DMS79 treated with DMSO at 0.1 percent for 48 hours (cell line): ENCODE measurements at regions not wholly inside any gene's neighbourhood (a gene's known extent, or its start where the extent isn't known, plus 50 kb on each side); places are given as distances from the start of the nearest gene placed in this dataset.

Source experiments
- DNase-seq: peaks from one replicate; lab custom pipeline; 2025; lab: John Stamatoyannopoulos, UW

DNA sequence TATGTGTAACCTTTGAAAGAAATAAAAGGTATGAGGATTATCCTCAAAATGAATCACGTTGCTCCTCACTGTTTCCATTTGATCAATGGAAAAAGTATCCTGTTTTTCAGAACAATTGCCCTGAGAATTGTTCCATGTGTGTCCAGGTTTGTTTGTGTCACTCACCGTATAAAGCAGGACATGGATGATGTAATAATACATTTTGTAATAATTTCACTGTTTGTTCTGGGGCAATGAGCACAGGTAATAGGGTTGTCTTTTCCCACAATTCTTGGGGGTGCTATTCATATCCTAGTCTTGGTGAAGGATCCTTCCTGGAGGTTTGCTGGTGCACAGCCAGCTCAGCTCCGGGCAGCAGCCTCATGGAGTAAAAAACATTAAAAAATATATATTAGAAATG is 510.8 kb upstream of the MCTP2 start:
- DNase-seq: no peak

DNA sequence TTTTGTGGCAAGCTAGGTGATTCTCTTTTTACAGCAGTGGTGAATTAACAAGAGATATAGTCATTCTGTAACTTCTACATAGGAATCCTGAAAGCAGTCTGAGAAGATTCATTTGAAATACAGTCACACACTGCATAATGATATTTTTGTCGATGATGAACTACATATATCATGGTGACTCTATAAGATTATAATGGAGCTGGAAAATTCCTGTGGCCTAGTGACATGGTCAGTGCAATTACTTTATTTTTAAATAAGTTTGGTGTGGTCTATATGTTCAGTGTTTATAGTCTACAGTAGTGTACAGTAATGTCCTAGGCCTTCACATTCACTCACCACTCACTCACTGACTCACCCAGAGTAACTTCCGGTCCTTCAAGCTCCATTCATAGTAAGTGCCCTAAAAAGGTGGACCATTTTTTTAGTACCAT is 511.4 kb upstream of the MCTP2 start:
- no peak for DNase-seq

DNA sequence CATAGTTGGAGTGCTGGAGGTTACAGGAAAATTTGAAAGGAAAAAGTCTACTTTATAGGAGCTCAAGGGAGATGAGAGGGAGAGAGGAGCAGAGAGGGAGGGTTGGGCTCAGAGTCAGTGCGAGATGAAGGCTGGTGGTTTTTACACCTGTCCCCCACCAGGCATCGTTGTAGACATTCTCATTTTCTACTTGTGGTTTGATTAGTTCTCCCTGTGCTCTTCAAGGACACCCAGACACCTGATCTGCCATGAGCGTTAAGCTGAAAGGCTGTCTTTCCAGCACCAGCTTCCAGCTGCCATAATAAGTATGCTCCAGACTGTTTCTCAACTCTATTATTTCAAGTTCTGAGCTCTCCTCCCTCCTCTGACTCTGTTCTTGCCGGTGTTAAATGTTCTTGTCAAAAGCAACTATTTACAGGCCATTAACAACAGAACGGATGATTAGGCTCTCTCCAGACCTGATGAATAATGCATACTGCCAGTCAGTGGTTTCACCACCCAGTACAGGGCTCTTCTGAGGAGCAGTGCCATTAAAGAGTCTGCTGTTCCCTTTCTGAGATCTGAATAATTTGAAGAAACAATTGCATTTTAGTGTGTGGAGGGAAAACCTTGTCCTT is 514.6 kb upstream of the MCTP2 start:
- no peak for DNase-seq

DNA sequence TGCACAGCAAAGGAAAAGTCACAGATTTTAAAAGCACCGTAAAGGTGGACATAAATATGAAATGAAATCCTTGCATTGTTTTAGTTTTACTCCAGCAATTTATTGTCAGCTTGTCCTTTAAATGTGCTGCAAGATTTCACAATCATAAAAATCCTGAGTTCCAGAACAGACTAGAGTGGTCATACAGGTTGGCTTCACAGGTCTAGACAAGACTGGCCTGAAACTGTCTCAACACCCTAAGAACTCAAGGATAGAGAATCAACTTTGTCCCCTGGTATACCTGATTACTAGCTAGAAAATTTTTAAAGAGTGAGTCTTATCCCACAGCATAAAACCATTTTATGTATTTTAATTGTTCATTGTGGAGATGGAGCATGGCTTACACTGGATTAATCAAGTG is 521.7 kb upstream of the MCTP2 start:
- no peak for DNase-seq

DNA sequence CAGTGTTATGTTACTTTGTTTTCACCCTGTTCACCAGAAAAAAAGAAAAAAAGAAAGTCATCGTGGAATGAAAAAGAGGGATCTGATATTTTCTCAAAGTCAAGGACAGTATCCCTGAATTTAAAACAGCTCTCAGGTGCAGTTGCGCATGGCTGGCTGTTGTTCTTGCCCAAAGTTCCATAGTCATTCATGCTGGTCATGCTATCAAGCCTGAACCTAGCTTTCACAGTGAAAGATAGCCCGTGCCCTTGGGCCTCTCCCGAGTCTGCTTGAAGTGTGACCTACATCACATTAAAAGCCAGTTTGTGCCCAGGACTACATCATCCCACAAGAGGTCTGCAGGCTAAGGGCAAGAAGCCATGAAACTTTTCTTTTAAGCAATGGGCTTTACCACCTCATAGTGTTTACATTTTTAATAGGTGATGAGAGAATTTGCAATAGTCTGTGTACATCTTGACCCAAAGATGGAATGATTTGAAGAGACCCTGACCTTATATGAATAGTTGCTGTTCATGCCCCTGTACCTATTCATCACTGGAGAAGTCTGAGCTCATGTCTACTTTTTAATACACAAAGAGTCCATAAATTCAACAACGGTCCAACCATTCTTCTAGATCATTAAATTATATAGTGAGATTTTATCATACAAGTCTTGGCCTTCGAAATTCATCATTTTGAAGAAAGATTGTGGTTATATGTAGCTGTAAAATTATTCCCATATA is 522.5 kb upstream of the MCTP2 start:
- DNase-seq: no peak

DNA sequence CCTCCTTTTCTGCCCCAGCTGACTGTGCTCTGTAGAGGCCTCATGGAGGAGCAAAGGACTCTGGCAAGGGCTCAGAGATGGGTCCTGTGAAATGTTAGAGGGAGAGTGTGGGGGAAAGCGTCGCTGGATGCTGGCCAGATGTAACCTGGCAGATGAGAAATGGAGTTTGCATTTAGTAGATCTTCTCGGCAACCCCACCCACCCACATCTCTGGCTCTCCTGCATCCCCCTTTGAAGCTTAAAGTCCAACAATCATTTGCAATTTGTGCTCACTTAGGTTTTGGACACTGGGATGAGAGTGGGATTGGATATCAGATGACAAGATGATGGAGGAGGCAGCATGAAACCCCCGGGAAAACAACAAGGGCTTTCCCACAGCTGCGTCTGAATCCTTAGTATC is 523.6 kb upstream of the MCTP2 start:
- no peak for DNase-seq

DNA sequence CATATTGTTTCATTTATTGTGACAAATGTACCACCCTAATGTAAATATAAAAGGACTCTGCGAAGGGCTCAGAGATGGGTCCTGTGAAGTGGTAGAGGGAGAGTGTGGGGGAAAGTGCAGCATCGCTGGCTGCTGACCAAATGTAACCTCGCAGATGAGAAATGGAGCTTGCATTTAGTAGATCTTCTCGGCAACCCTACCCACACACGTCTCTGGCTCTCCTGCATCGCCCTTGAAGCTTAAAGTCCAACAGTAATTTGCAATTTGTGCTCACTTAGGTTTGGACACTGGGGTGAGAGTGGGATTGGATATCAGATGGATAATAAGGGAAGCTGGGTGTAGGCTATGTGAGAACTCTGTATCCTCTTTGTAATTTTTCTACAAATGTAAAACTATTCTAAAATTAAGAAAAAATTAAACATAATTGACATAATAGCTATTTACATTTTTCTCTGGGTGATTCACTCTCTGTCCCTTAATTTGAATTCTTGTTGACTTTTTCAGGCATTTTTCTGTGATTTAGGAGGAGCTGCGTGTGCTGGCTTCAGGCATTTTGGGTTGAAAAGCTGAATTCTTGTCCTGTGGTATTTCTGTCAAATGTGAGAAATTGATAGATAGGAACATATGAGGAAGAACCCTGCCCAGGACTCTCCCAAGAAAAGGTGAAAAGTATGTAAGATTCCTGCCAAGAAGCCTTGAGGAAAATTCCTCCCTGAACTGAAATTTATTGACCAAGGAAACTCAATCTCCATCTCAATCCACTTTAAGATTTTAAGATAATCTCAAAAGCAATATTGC is 524.7 kb upstream of the MCTP2 start:
- no peak for DNase-seq

DNA sequence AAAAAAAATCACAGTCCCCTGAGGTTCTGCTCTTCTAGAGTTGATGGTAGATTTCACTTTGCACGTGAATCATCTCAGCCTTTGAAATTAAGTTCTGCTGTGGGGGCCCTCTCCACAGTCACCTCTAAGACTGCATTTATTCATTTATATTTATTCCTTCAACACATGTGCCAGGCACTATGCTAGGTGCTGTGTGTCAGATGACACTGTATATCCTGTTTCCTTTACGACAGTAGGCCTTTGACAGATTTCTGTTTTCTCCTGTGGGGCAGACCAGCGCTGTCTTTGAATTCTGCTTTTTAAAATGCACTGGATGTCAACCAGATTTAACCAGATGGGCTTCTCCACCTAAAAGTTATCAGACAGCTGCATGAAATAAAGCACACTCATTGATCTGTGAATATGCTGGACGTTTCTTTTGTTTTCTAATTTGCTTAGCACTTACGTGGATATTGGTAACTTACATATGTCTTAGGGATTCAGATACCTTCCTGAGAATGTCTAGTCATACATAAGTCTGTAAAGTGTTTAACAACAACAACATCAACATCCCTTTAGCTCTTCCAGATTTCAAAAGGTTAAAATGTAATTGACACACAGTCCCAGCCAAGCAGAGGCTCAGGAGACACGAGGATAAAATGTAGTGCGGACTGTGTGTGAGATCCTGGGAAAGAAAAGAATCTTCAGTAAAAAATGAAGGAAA is 525.5 kb upstream of the MCTP2 start:
- DNase-seq: no peak

DNA sequence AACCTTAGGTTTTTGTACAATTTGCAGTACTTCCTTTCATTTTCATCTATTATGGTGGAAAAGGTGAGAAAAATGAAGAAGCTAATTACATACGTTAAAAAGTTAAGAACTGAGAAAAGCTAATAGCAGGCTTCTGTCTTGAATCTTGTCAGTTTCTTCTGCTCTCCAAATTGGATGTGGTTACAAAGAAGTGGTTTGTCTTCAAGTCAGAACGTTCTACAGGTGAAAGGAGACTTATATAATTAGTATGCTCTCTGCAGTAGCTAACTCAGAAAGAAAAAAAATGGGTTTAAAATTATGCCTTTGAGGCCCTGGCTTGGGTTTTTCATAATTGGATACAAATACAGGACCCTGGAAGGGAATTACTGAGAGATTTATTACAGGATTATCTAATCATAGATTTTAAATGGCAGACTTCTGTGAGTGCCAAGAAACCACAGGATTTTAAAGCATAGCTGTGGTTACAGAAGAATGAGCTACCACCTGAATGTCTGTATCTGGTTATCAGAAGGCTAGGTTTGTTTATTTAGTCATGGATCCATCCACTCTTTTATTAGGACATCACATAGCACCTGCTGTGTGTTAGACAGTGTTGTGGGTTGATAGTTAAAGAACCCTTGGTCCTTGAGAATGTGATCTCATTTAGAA is 528.1 kb upstream of the MCTP2 start:
- DNase-seq: no peak

DNA sequence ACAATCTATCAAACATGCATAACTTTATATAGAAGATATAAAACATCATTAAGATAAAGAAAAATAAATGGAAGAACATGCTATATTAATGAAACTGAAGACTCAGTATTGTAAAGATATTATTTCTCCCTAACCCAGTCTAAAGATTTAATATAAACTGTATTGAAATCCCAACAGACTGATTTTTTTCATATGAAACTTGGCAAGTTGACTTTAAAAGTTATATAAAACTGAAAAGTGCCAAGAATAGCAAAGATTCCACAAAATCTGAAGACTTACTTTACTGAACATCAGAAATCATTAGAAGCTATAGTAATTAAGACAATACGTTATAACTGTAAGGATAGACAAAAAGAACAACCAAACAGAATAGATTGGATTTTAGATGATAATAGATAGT is 531.3 kb upstream of the MCTP2 start:
- no peak for DNase-seq

DNA sequence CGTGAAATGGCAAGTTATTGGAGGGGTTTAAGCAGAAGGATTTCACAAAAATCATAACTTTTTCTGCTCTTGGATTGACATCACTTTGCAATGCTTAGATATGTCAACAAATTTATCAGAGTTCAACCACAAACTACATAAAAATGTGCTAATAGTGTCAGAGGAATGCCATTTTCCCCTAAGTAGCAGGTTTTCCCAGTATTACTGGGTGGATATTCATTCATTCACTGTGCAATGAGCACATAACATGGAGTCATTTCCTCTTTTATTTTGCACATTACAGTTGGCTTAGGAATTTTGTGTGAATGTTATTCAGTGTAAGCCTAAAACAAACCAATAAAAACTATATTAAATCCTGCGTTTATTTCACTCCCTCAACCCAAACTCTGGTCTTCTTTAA is 537.3 kb upstream of the MCTP2 start:
- no peak for DNase-seq

DNA sequence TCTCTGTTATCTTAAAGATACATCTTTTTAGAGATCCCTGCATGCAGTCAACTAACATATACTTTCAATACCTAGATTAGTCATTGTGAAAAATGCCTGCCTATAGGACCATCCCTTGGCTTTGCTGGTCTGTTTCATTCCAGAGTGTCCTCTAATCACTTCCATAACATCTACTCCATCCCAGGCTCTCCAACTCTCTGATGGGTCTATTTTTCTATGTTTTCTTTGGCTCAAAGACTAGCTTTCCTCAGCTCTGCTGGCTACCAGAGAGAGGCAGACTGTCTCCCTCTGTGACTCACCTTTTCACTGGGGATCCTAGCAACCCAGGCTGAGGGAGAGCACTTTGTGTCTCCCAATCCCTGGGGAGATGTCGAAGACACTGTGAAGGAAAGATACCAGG is 547.7 kb upstream of the MCTP2 start:
- no peak for DNase-seq

DNA sequence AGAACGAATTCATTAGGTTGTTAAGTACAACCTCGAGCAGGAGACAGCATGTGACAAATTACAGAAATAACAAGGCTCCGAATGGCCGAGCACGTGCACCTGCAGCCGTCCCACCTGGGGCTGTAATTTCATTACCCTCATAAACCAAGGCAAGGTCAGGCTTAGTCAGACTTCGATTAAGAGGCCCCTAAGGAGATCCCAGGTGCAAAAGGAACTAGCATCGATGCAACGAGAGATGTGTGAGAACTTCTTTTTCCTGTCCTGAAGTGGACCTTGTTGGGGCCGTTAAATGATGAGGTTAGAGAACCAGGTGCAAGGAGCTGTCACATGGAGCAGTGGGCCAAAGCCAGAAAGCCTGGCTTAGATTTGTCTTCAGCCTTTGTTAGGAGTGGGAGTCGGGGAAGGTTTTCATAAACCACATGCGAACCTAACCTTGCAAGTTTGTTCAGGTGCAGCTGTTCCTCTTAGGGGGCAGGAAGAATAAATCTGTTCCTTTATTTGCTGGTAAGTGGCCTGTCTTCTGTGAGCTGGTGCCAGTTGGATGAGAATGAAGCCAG is 559.9 kb upstream of the MCTP2 start:
- DNase-seq: no peak

DNA sequence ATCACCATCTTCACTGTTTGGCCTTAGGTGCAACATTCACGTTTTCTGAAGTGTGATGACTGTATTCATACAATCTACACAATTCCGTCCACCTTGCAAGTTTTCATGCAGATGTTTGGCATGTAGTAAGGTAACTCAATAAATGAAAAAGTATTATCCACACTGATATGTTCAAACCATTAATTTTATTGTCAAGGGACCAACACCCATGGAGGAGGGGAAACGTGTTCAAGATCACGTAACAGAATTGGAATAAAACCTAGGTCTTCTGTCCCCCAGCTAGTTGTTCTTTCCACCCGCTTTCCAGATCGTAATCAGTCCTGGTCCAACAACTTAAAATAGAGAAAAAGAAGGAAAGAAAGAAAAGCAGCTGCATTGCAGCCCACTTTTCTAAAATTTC is 560.4 kb upstream of the MCTP2 start:
- no peak for DNase-seq

DNA sequence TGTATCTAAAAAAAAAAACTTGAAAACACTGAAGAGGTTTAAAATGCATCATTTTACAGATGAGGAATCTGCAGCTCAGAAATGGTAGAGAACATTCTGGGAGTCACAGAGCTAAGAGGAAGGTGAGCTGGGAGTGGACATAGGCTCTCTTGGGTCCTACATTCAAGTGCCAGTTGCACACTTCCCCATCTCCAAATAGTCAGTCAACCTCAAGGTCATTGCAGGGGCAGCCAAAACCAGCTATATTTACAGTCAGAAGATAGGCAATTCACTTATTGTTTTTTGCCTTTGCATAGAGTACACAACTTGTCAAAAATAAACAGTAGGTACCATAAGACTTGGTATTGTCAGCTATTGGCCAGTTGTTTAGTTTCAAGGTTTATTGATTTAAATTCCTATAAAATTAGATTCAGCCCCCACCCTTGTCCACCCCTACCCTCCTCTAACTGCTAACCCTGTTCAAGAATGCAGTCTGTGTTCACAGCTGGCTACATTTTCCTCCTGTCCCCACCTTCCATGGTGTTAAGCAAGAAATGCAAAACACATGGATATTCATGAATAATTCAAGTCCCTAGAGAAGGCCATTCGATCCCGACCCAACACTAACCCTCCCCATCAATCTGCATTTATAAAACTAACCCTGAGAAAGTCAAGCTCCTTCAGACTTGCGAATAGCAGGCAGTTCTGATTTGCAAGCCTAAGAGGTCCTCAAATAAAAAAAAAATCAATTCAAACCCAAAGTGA is 567.0 kb upstream of the MCTP2 start:
- no peak for DNase-seq

DNA sequence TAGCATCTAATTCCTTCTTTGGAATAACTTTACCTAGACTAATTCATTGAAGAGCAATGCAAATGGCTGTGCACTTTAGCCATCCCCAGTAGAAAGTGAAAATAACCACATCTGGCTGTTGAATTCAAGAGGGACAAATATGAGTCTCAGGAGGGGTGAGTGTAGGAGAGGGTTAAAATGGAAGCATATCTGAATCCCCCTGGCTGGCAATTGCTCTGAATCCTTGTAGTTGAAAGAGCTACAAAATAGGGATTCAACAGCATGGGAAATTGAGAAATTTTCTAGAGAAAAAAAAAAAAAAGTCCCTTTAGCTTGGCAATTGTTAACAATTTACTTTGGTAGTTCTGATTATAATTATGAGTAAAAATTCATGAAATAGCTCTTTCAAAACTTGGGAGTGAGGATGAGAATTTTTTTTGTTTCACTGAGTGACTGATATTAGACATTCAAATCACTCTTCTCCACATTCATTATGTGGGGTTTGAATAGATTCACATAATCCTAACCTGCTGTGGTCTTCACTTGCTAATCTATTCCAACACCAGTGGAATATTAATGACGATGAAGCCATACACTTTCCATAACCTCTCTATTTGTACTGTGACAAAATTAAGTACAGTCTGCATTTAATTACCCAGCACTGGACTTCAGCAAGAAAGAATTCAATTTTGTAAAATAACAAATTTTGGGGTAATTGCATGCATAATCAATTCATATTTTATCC is 569.0 kb upstream of the MCTP2 start:
- no peak for DNase-seq

DNA sequence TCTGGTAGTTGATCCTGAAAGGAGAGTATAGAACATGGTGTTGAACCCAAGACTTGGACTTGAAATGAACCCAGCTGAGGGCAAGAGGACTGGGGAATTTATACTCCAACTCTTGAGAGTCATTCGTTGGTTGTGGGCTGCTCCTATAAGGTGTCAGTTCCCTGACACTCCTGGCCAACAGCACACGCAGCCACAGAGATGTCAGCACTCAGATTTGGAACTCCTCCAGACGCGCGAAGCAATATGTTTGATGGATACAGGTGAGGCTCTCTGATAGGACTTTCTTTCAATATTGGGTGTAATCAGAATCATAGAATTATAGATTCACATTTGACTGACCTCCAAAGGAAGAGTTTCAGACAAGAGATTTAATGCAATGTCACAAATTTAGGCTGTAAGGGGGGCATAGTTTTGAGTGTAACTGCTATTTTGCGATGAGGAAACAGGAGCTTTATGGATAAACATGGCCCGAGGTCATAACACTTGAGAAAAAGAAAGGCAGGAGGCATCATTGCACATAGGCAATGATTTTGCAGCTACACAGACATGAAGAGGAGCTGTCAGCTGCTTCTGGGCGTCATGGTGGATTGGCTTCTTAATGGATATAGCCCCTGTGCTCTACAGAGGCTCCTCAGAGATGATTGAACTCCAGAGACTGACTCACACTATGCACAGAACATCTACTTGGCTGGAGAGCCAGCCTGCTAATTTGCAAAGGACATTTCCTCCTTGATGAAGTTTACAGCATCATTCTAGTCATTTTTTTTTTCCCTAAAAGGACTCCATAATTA is 569.2 kb upstream of the RGMA start:
- no peak for DNase-seq

DNA sequence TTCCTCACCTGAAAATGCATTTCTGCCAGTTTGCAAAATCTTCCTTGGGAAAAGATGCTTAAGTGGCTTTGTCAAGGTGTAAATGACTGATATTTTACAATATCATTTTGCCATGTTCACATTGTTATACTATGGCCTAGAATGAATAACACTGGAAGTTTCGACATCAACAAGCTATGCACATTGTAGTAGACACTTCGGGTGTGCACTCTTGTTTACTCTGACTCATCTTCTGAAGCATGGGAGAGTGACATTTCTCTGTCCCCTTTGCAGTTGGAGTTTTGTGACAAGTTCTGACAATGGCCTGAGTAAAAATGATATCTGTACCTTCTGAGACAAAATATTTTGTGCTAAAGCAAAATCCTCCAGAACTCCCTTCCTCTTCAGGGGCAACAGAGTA is 567.0 kb upstream of the RGMA start:
- no peak for DNase-seq

DNA sequence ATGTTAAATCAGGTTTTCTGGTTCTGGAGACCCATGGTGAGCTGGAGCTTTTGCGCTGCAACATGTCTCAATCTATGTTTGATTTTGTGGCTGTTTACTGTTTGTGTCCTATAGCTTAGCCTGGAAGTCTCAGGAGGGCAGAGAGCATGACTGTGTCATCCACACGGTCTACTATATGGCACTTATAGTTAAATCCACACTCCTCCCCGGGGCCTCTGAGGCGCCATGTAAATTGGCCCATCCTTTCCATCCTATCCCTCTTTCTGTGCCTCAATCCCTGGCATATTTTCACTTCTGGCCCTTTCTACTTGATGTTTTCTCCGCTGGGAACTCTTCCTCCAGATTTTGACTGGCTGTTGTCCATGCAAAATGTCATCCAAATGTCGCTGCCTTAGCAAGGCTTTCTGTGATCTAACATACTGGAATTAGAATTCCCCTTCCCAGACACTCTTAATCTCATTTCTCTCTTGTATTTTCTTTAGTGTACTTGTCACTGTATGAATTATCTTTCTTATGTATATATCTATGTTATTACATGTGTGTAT is 560.8 kb upstream of the RGMA start:
- no peak for DNase-seq
